Hematopoietic multipotent progenitor cell treated with erythropoietin and hydrocortisone succinate and interleukin-3 and kit ligand, for 15 days (in vitro differentiated cells): ENCODE measurements at regions not wholly inside any gene's neighbourhood (a gene's known extent, or its start where the extent isn't known, plus 50 kb on each side); places are given as distances from the start of the nearest gene placed in this dataset.
"Not testable (repeated sequence)": the region's sequence is repeated elsewhere in the genome, so short reads cannot be mapped to it uniquely, and the experiment has no call there.

ENCODE experiments used
- DNase-seq: peaks from one replicate; pipeline ENCODE4 v3.0.0-alpha.2; 2015; ENCODE audit warnings: low spot score

- DNase-seq: no peak
Observed at GRCh38 chr3:184477940-184478339, 83.6 kb upstream of the EPHB3 start.

GRCh38 chr3:184479426-184480126 lies 82.0 kb upstream of the EPHB3 start:
- DNase-seq: no peak

GRCh38 chr3:184480831-184481230 lies 80.8 kb upstream of the EPHB3 start:
- no peak for DNase-seq

GRCh38 chr3:184481984-184482671 lies 79.5 kb upstream of the EPHB3 start:
- DNase-seq: no peak

- no peak for DNase-seq
Observed at GRCh38 chr3:184485241-184485640, 76.3 kb upstream of the EPHB3 start.

- DNase-seq: no peak
Observed at GRCh38 chr3:184485906-184486305, 75.7 kb upstream of the EPHB3 start.

GRCh38 chr3:184486614-184487013 lies 75.0 kb upstream of the EPHB3 start:
- no peak for DNase-seq

GRCh38 chr3:184488577-184488976 lies 73.0 kb upstream of the EPHB3 start:
- no peak for DNase-seq

- no peak for DNase-seq
Observed at GRCh38 chr3:184489268-184489841, 72.2 kb upstream of the EPHB3 start.

- no peak for DNase-seq
Observed at GRCh38 chr3:184491011-184491576, 70.5 kb upstream of the EPHB3 start.

- no peak for DNase-seq
Observed at GRCh38 chr3:184491867-184492615, 69.5 kb upstream of the EPHB3 start.

- no peak for DNase-seq
Observed at GRCh38 chr3:184496933-184497332, 64.7 kb upstream of the EPHB3 start.

GRCh38 chr3:184497804-184498203 lies 63.8 kb upstream of the EPHB3 start:
- DNase-seq: no peak

GRCh38 chr3:184498986-184499606 lies 62.5 kb upstream of the EPHB3 start:
- no peak for DNase-seq

GRCh38 chr3:184500344-184500923 lies 61.2 kb upstream of the EPHB3 start:
- DNase-seq: no peak

- no peak for DNase-seq
Observed at GRCh38 chr3:184502123-184502667, 59.4 kb upstream of the EPHB3 start.

GRCh38 chr3:184502841-184503240 lies 58.7 kb upstream of the EPHB3 start:
- not testable (repeated sequence) for DNase-seq

GRCh38 chr3:184503647-184504046 lies 57.9 kb upstream of the EPHB3 start:
- no peak for DNase-seq

- no peak for DNase-seq
Observed at GRCh38 chr3:184505076-184505878, 56.3 kb upstream of the EPHB3 start.

- DNase-seq: no peak
Observed at GRCh38 chr3:184506561-184506991, 55.0 kb upstream of the EPHB3 start.
